ENCODE measurements at regions not wholly inside any gene's neighbourhood (a gene's known extent, or its start where the extent isn't known, plus 50 kb on each side); places are given as distances from the start of the nearest gene placed in this dataset.
A peak's percentile ranks its signal among the peaks of the same experiment; 100 is the strongest.

GRCh38 chr7:113717739-113718138 lies 201.1 kb downstream of the PPP1R3A start:
- Mint-ChIP-seq H3K36me3 (ENCODE audit: insufficient read depth, unreplicated experiment) (no peaks in the 10 kb centered on the region), H3K27ac (ENCODE audit: unreplicated experiment) (no peak overlapping the region), H3K27me3 (ENCODE audit: unreplicated experiment) (no peaks in the 10 kb centered on the region), H3K9me3 (ENCODE audit: low read depth, unreplicated experiment) (no peaks in the 10 kb centered on the region), H3K4me1 (ENCODE audit: low read depth, unreplicated experiment) (no peaks in the 10 kb centered on the region), H3K4me3 (ENCODE audit: low read depth, unreplicated experiment) (no peak overlapping the region)
- CTCF ChIA-PET: no interaction called here
- BruUV-seq (replicated peaks): no TSS peak
- no peak for DNase-seq
- TF ChIP-seq CTCF (IDR thresholded peaks at IDR 0.05; ENCODE audit: unreplicated experiment): no peak
- intact Hi-C loops (cut with micrococcal nuclease; ENCODE audit: unreplicated experiment): no loop called here

GRCh38 chr7:113715981-113716856 lies 202.6 kb downstream of the PPP1R3A start:
- no peaks in the 10 kb centered on the region for H3K4me1 Mint-ChIP-seq (ENCODE audit: low read depth, unreplicated experiment)
- CTCF ChIA-PET: no interaction called here
- no peaks in the 10 kb centered on the region for H3K9me3 Mint-ChIP-seq (ENCODE audit: low read depth, unreplicated experiment)
- H3K36me3 Mint-ChIP-seq (ENCODE audit: insufficient read depth, unreplicated experiment): no peaks in the 10 kb centered on the region
- no peak overlapping the region for H3K4me3 Mint-ChIP-seq (ENCODE audit: low read depth, unreplicated experiment)
- TF ChIP-seq CTCF (IDR thresholded peaks at IDR 0.05; ENCODE audit: unreplicated experiment): no peak
- H3K27ac Mint-ChIP-seq (ENCODE audit: unreplicated experiment): no peak overlapping the region
- intact Hi-C loops (cut with micrococcal nuclease; ENCODE audit: unreplicated experiment): no loop called here
- H3K27me3 Mint-ChIP-seq (ENCODE audit: unreplicated experiment): no peaks in the 10 kb centered on the region
- DNase-seq: no peak
- BruUV-seq (replicated peaks): no TSS peak

- no peaks in the 10 kb centered on the region for H3K9me3 Mint-ChIP-seq (ENCODE audit: low read depth, unreplicated experiment)
- no TSS peak for BruUV-seq (replicated peaks)
- H3K4me3 Mint-ChIP-seq (ENCODE audit: low read depth, unreplicated experiment): no peak overlapping the region
- intact Hi-C loops (cut with micrococcal nuclease; ENCODE audit: unreplicated experiment): no loop called here
- TF ChIP-seq CTCF (IDR thresholded peaks at IDR 0.05; ENCODE audit: unreplicated experiment): no peak
- no peaks in the 10 kb centered on the region for H3K4me1 Mint-ChIP-seq (ENCODE audit: low read depth, unreplicated experiment)
- no peak overlapping the region for H3K27ac Mint-ChIP-seq (ENCODE audit: unreplicated experiment)
- CTCF ChIA-PET: no interaction called here
- H3K36me3 Mint-ChIP-seq (ENCODE audit: insufficient read depth, unreplicated experiment): no peaks in the 10 kb centered on the region
- no peaks in the 10 kb centered on the region for H3K27me3 Mint-ChIP-seq (ENCODE audit: unreplicated experiment)
- DNase-seq: no peak
Observed at GRCh38 chr7:113715262-113715661, 203.5 kb downstream of the PPP1R3A start.

- H3K36me3 Mint-ChIP-seq (ENCODE audit: insufficient read depth, unreplicated experiment): no peaks in the 10 kb centered on the region
- intact Hi-C loops (cut with micrococcal nuclease; ENCODE audit: unreplicated experiment): loop anchor here (1.0 to 5.0 kb wide), 2 partner anchors 695 to 1158 kb away; no protein-coding TSS in a partner anchor
Observed at GRCh38 chr7:113710310-113711096, 208.3 kb downstream of the PPP1R3A start.

More at GRCh38 chr7:113710310-113711096, 208.3 kb downstream of the PPP1R3A start:
- peak; percentile 80 for TF ChIP-seq CTCF (IDR thresholded peaks at IDR 0.05; ENCODE audit: unreplicated experiment)
- CTCF ChIA-PET: interaction anchor here (1.1 kb wide), 1 partner anchor 20 kb away, joined by 3 read pairs; no protein-coding TSS in a partner anchor
- Mint-ChIP-seq H3K9me3 (ENCODE audit: low read depth, unreplicated experiment) (no peaks in the 10 kb centered on the region), H3K4me3 (ENCODE audit: low read depth, unreplicated experiment) (no peak overlapping the region), H3K27ac (ENCODE audit: unreplicated experiment) (no peak overlapping the region), H3K27me3 (ENCODE audit: unreplicated experiment) (no peaks in the 10 kb centered on the region), H3K4me1 (ENCODE audit: low read depth, unreplicated experiment) (no peaks in the 10 kb centered on the region)
- BruUV-seq (replicated peaks): no TSS peak
- peak; percentile 68 for DNase-seq

All from Calu3 (cell line).